ENCODE measurements at regions not wholly inside any gene's neighbourhood (a gene's known extent, or its start where the extent isn't known, plus 50 kb on each side); places are given as distances from the start of the nearest gene placed in this dataset.

DNA sequence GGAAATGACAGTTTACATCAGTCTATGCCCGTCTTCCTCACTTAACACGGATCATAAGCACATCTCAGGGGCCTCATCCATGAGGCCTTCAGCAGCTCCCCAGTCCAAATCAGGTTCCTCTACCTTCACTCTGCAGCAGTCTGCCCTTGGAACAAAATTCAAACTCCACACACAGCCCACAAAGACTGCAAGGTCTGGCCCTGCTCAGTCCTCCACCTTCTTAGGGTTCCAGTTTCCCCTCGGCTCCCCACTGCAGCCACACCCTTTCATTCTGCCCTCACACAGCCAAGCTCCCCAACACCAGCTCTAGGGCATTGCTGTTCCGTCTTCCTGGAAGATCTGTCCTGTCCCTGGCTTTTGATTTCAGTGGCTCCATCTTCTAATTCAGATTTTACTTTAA, 95.2 kb upstream of the IQSEC1 start:
- DNase-seq, result no peak

DNA sequence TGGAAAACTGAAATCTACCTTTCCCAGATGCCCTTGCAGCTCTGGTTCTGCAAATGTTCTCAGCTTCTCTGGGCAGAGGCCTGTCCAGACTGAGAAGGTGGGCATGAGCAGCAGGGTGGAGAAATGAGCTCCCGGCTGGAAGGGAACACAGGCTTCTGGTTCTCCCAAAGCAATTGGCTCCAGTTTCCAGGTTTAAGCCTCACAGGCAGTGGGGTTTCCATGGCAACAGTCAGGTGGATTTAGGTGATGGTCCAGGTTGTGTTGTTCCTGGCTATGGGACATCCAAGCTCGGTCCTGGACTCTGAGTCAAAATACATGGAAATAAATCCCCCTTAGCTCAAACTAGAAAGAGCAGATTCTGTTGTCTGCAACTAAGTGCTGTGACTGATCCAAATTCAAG, 94.6 kb upstream of the IQSEC1 start:
- no peak for DNase-seq

DNA sequence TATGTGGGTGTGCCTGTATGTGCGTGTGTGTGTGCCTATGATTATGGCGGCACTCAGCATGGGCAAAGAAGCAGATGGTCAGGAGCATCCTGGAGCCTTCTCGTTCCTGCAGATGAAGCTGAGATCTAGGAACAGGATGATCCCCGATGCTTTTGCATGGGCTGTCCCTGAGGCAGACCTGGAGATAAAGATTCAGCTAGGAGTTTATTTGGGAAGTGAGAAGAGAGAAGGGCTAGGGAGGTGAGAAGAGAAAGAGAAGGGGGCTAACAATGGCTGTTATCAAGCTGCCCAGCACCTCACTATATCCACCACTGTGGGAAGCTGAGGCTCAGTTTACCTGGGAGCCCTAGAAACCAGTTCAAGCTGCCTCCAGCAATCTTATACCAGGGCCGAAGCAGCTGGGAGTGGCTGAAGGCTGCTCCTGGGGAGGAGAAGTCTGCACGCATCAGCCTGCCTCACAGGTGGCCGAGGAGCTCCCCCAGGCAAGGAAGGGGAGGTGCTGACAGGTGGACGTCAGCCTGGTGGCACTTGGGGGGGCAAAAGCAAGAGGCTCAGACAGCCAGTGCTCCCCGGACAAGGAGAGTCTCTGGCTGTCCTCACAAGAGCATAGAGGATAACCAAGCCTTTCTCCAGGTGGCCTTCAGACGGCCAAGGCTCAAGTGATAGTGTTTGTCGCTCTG, 94.0 kb upstream of the IQSEC1 start:
- no peak for DNase-seq

DNA sequence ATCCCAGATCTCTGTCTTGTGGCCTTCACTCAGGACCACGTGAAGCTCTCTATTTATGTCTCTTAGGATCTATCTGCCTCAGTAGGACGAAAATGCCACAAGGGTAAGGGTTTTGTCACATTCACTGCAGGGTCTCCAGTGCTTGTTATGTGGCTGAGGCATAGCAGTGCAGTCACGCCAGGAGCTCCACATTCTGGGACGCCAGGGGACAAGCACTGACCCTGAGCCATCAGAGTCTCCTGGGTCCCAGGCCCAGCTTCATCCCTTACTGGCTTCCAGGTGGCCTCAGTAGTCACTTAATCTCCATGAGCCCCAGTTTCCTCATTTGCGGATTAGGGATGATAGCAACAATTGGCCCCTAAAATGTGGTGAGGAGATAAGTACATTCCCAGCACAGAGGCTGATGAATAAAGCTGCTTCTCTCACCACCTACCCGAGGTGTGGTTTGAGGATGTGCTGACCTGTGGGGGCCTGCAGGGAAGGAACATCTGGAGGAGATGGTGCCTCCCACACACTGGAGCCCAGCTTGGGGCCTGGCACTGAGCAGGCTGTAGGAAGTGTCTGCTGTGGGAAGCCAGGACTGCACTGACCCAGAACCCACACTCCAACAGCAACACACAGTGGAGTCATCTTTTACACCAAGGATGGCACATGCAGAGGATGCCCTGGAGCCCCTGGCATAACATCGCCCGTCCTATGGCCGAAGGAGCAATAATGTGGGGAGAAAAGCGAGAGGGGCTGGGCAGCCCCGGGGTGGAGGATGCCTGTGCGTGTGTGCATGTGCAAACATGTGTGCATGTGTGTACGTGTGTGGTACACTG, 93.2 kb upstream of the IQSEC1 start:
- no peak for DNase-seq

DNA sequence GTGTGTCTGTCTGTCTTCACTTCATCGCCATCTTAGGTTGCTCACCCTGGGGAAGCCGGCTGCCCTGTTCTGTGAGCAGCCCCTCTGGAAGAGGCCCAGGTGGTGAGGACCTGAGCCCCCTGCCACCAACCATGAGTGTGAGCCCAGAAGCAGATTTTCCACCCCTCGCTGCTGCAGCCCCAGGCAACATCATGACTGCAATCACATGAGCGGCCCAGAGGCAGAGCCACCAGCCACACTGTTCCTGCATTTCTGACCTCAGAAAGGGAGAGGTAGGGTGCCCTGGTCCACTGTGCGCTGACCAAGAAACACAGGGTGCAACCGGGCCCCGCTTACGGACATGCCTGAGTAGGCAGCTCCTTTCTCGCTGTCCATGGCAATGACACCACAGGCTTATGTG, 92.3 kb upstream of the IQSEC1 start:
- DNase-seq, result no peak

DNA sequence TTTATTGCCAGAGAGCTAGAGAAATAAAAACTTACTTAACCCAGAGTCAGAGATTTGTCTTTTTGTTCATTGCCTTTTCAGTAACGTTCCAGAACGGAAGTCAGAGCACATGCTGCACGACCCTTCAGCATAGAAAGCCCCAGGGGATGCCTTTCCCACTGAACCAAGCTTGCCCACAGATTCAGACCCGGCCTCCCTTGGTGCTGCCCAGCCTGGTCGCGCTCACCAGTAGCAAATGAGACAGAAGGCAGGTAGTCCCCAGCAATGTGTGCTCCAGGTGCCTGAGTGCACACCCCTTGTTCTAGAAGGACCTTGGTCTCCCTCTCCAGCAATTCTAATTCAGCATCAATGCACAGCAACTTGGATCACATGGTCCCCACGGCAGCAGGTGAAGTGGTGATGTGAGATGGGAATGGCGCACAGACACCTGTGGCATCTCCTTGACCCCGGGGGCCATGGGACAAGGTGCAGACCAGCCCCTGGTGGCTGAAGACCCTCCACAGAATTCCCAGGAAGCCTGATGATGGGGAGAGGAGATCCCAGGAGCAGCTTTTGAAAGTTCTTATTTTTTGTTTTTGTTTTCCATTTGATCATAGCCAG, 91.8 kb upstream of the IQSEC1 start:
- no peak for DNase-seq

DNA sequence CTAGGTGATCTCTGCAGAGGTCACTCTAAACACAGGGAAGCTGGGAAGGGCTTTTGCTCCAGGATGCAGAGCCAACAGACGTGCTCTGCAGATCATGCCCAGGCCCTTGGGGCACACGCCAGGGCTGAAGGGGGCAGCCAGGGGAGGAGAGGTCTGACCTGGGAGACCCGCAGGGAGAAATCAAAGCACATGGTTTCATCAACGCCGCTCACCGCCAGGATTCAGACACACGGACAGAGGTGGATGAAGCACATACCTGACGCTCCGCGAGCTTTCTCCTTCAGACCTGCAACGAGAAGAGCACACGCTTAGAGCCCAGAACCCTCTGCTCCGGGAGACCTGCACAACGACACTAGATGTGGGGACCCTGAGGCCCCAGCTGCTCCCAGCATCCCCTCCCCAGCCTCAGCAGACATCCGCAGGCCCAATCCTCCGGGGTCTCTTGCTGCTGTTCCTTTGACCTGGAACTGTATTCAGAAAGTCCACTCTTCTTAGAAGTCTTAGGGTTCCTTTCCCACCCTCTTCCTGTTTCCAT, 90.7 kb upstream of the IQSEC1 start:
- DNase-seq, result no peak

DNA sequence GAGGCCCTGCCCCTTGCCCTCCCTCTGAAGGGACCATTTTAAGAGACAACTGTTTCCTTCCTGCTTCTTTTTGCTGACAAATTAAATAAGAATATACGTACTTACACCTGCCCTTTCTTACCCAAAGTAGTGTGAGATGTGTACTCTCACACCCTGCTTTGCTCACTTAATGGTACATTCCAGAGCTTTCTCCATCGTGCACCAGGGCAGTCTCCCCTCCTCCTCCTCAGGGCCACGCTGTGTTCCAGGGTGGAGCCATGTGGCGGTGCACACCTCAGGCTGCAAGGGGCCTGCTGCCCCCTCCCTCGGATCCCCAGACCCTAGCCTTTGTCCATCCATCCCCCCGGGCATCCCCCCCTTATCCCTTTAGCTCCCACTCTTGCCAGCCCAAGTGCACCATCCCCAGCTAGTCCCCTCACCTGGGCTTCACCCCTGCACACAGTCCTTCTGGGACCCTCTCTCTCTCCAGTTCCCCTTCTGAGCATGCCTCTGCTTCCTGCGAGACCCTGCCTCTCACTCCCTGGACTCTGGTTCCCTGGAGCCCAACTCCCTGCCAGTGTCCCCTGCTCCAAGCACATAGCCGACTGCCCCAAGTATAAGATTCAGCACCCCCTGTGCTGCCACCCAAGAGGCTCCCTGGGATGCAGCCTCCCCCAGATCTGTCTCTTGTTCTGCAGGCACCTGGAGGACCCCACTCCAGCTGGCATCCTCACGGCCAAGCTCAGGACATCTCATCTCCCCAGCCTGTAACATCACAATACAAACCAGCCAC, 89.5 kb upstream of the IQSEC1 start:
- DNase-seq, result no peak

DNA sequence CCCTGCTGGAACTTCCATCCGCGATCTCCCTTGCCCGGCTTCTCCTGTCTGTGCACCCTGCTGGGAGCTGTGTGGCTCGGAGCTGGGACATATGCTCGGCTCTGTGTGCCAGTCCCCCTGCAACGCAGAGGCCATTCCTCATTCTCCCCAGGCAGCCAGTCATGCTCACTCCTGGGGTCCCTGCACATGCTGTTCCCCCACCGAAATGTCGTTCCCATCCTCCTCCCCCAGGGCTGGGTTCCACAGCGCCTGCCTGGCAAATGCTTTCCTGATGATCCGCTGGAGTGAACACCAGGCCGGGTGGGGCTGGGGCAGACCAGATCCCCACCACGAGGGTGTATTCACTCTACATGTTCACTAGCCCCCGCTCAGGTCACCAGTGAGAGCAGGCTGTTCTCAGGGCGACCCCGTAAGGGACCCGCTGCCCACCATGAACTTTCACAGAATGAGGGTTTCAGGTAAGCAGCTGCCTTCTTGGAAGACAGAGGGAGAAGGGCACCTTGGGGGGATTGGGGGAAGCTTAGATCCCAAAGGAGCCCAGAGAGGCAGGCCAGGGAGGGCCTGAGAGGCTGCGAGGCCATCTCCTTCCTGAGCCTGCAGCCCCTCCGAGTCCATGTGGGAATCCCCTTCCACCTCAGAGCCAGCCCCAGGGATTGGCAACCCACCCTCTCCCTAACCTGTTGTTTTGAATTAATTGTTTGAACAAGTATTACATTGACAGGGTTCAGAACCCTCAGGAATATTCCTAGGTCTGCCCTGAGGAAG, 88.7 kb upstream of the IQSEC1 start:
- DNase-seq, result no peak

DNA sequence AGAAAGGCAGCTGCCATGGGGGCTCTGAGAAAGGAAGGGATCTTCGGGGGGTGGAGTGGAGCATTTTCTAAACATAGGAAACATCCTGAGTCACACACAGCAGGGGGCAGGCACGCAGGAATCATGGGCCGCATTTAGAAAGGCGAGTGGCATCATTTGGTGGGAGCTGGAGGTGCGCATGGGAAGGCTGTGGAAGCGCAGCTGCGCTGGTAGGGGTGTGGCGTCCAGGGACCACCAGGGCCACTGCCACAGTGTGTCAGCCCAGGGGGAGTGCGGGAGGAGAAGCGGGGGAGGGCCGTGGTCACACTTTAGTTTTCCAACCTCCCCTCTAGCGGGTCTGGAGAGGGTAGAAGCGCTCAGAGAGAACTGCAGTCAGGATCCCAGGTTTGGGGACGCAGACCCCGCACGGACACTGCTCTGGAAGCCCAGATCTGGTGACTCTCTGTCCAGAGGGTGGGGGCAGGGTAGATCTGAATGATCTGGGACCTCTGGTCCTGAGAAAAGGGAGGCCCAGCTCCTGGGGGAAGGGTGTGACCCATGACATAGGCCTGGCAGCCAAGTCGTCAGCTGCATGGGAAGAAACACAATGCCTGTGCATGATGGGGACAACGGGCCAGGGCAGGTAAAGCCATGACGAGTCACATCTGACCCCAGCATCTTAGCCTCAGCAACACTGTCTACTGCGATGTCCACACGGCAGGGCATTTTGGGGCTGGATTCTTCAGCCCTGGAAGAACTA, 88.0 kb upstream of the IQSEC1 start:
- no peak for DNase-seq

DNA sequence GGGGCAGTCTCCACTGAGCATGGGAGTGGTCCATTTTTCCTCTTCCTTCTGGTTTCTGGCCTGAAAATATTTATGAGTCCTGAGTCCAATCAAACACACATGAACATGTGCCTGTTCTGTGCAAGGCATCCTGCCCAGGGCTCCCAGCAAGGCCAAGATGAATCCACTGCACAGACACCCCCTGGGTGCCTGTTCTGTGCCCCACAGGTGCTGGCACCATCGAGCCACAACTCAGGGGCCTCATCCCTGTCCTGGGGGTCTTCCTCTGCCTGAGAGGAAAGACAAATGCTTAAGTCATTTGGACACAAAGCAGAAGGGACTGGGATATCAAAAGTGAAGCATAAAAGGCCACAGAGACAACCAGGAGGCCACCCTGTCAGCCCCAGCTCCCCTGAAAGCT, 87.4 kb upstream of the IQSEC1 start:
- no peak for DNase-seq

DNA sequence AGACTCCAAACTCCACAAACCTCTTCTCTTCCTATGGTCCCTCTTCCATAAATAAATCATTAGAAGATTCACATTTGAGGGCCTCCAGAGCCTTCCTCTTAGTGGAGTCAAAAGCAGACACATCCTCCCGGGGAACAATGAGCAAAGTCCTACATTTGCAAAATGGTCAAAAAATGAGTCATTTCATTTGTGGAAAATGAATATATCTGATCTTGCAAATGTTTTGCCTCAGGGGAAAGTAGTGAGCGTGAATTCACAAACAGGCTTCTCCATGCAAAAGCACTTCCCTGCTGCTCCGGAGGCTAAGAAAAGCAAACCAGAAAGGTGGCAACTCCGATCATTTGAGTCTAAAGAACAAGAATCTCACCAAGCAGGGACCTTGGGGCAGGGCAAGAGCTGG, 86.7 kb upstream of the IQSEC1 start:
- DNase-seq, result no peak

DNA sequence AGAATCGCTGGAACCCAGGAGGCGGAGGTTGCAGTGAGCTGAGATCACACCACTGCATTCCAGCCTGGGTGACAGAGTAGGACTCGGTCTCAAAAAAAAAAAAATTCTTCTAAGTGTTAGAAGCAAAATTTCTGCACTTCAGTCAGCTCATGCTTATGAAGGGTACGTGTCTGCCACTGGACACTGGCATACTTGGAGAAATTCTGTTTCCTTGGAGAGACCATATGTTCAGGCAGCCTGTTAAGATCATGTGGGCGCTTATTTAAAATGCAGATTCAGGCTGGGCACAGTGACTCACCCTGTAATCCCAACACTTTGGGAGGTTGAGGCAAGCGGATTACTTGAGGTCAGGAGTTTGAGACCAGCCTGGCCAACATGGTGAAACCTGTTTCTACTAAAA, 85.6 kb upstream of the IQSEC1 start:
- DNase-seq, result no peak

DNA sequence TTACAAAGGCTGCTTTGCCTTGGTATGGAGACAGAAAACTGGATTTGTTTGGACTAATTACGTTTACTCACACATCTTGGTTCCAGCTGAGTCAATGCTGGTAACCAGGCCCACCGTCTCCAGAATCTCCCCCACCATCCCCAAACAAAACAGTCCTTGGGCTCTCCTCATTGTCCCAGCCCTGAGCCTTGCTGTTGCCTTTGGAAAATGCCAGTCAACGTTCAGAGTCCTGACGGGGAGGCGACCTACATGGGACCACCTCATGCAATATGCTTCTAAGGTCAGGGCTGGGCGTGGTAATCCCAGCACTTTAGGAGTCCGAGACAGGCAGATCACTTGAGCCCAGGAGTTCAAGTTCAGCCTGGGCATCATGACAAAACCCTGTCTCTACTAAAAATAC, 85.2 kb upstream of the IQSEC1 start:
- no peak for DNase-seq

DNA sequence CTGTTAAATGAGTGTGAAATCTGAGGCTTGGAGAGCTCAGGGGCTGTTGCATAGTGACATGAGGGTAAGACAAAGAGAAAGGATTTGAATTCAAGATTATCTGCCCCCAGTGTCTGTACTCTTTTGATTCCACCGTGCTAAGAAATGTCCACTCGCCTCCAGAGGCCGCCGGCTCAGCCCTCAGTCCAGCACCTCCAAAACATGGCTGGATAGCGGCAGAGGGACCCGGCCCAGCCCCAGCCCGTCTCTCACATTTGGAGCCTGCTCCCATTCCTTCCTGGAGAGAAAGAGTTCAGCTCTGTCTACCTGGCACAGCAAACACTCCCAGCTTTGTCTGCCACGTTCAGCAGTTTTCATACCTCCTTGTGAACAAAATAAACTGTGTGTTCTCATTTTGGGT, 84.8 kb upstream of the IQSEC1 start:
- DNase-seq, result no peak

DNA sequence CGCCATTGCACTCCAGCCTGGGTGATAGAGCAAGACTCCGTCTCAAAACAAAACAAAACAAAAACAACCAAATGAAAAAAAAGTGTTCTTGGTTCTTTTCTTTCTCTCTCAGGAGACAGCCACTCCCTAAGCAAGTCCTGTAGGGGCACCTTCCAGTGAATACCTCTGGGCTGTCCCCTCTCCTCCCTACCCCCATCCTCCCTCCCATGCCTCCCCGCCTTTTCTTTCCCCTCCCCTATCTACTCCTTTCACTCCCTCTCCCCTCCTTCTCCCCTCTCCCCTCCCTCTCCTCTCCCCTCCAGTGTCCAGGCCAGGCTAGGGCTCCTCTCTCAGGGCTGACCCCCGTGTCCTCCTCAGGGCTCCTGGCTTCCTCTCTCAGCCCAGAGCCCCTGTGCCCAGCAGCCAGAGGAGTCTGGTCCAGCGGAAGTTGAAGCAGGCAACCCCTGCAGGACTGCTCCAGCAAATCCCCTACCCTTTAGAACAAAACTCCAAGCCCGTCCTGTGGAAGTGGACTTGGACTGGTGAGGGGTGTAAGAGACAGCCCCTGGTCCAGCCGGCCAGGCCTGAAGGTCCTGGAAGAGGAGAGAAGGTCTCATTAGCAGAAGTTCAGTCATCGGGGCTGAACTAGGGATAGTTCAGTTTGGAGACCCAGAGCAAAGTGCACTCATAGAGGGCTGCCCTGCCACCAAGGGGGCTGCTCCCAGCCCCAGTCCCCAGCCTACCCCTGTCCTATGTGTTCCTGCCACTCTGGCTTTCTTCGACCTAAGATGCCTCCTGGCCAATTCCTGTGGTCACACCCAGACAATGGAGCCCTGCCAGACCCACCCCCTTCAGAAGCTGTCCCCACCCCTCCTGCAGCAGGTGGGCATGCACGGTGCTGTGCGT, 79.8 kb upstream of the IQSEC1 start:
- no peak for DNase-seq

DNA sequence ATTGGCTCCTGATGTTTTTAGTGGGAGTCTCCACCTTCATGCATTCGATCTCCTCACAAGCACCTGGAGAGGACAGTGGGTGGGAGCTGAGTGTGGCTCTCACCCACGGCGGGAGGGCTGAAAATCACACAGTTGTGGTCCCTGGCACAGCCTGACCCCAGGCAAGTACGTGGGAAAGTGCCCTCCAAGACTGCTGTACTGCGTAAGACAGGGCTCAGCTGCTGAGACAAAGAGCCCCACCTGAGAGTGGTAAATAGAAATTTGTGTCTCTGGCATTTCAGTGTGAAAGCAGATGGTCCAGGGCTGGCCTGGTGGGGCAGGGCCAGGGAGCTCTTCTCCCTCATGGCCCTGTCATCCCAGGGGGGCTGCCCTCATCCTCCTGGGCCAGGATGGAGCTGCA, 77.4 kb upstream of the IQSEC1 start:
- no peak for DNase-seq

DNA sequence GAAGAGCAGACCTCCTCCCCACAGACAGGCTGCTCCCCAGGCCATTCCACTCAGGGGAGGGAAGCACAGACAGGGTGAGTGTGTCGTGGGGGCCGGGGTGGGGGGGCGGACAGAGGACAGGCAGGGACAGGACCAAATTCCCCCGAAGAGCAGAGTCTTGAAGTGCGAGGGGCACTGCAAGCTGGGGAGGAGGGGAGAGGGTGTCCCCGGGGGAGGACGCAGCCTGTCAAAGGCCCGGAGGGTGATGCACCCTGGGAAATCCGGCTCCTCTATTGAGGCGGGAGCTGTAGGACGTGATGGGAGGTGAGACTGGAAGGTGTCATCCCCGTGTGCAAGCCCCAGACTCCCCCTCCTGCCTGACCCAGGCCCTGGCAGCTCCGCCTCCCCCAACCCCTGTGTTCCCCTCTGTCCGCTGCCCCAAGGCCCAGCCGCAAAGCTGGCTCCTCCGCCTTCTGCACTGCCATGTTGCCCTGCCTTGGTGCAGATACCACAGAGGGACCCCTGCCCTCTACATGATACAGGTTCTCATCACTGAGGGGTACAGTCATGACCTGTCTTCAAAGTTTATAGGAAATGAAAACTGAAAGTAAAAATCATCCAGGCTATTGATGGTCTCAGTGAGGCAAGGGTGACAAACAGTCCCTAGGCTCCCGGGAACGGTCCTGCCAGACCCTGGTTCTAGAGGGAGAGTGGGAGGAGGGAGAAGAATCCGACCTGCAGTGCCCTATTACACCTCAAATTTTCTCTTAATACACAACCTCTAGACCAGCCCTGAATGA, 76.3 kb upstream of the IQSEC1 start:
- no peak for DNase-seq

DNA sequence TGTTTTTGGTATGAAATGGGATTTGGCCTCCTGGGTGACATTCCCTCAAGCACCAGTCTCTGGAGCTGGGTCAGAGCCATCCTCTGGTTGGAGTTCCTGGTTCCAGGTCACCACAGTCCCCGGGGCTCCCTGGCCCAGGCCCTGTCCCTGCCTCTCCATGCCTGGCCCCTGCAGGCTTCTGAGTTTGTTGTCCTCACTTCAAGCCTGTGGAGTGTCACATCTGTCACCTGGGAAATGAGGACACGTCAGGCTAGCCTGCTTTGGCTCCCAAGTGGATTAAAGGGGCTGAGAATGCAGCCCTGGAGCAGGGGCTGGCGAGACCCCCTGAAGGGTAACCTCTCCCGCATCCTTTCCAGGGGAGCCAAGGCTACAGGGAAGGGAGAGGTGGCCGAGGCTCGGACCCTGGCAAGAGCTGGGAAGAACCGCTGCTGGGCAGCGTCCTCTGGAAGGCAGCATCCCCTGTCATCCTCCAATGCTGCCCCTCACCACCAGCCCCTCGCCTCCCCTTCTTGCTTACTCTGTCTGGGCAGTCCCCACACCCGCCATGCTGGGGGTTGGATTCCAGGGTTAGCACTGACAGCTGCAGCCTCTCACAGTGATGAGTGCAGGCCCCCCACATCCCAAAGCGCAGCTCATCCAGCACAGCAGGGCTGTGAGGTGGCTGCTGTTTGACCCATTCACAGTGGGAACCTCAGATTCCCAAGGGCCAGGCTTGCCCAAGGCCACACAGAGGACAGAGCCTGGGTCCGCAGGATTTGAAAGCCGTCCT, 75.5 kb upstream of the IQSEC1 start:
- DNase-seq, result no peak

Measured in fibroblast of skin of right quadriceps (primary cell).